ENCODE measurements at regions not wholly inside any gene's neighbourhood (a gene's known extent, or its start where the extent isn't known, plus 50 kb on each side); places are given as distances from the start of the nearest gene placed in this dataset.

DNA sequence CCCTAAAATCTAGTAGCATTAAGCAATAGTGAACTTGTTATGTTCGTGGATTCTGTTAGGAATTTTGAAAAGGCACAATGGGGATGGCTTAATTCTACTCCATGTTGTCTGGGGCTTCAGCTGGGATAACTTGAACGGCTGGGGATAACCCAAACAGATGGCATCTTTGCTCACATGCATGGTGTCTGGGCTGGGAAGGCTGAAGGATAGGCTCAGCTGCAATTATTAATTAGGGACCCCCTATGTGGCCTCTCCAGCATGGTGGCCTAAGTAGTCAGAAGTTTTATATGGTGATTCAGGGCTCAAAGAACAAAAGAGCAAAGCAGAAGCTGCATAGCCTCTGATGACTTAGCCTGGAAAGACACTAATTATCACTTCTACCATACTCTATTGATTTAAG lies 551.1 kb downstream of the PSAT1 start:
- CTCF ChIA-PET: interaction anchor here (1.1 kb wide), 1 partner anchor 26 kb away, joined by 3 read pairs; no protein-coding TSS in a partner anchor
- no TSS peak for BruUV-seq (replicated peaks)

More for the DNA sequence above, 551.1 kb downstream of the PSAT1 start:
- Histone ChIP-seq H3K4me2 (ENCODE audit: insufficient read depth, low read length) (no peak overlapping the region), H3K9ac (replicated peaks; ENCODE audit: extremely low read depth, insufficient read depth, low read length) (no peak overlapping the region), H2AFZ (ENCODE audit: low read depth, low read length) (no peak overlapping the region), H3K9me3 (replicated peaks; ENCODE audit: control insufficient read depth, insufficient read depth, low read length) (no peaks in the 10 kb centered on the region), H4K20me1 (replicated peaks; ENCODE audit: control insufficient read depth, extremely low read depth, insufficient read depth, low read length) (no peaks in the 10 kb centered on the region), H3K79me2 (ENCODE audit: control insufficient read depth, insufficient read depth, low read length) (no peaks in the 10 kb centered on the region), H3K4me1 (ENCODE audit: control insufficient read depth, extremely low read depth, insufficient read depth, low read length) (no peaks in the 10 kb centered on the region), H3K9me1 (replicated peaks; ENCODE audit: control insufficient read depth, extremely low read depth, insufficient read depth, low read length) (no peaks in the 10 kb centered on the region), H3K4me3 (replicated peaks in 1 of 3; ENCODE audit: insufficient read depth in 1 of 3, low read depth in 1 of 3, low read length in 3 of 3) (no peak overlapping the region), H3K27ac (ENCODE audit: insufficient read depth, low read depth, low read length) (no peak overlapping the region), H3K36me3 (ENCODE audit: control insufficient read depth in 2 of 2, extremely low read depth in 1 of 2, insufficient read depth in 2 of 2, low read length in 2 of 2) (no peaks in the 10 kb centered on the region), H3K27me3 (ENCODE audit: control insufficient read depth in 2 of 2, insufficient read depth in 2 of 2, low read length in 2 of 2) (no peaks in the 10 kb centered on the region)
- dilution Hi-C loops (cut with MboI; ENCODE audit: extremely low pct_ligation_motif_present, low sequenced_read_pairs): no loop called here
- FAIRE-seq (no peak), DNase-seq (ENCODE audit: low read depth, low spot score) (no peak)
- intact Hi-C loops (cut with micrococcal nuclease): no loop called here
- POLR2A ChIA-PET: no interaction called here
- TF ChIP-seq, protein P1, sequence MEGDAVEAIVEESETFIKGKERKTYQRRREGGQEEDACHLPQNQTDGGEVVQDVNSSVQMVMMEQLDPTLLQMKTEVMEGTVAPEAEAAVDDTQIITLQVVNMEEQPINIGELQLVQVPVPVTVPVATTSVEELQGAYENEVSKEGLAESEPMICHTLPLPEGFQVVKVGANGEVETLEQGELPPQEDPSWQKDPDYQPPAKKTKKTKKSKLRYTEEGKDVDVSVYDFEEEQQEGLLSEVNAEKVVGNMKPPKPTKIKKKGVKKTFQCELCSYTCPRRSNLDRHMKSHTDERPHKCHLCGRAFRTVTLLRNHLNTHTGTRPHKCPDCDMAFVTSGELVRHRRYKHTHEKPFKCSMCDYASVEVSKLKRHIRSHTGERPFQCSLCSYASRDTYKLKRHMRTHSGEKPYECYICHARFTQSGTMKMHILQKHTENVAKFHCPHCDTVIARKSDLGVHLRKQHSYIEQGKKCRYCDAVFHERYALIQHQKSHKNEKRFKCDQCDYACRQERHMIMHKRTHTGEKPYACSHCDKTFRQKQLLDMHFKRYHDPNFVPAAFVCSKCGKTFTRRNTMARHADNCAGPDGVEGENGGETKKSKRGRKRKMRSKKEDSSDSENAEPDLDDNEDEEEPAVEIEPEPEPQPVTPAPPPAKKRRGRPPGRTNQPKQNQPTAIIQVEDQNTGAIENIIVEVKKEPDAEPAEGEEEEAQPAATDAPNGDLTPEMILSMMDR (IDR thresholded peaks at IDR 0.05; ENCODE audit: extremely low read depth in 1 of 2, insufficient read depth in 1 of 2, low read depth in 1 of 2, low read length in 2 of 2): no peak
- no peak for TF ChIP-seq MYC (IDR thresholded peaks at IDR 0.05; ENCODE audit: low read depth, low read length)
- no peak for TF ChIP-seq JUN (IDR thresholded peaks at IDR 0.05; ENCODE audit: borderline replicate concordance, insufficient read depth, insufficient read length, low read depth)
- no peak for TF ChIP-seq POLR2A (IDR thresholded peaks at IDR 0.05; ENCODE audit: low read depth, low read length)
- TF ChIP-seq MAX (IDR thresholded peaks at IDR 0.05; ENCODE audit: insufficient read depth, insufficient read length): no peak
- no peak for TF ChIP-seq EZH2 (IDR thresholded peaks at IDR 0.05; ENCODE audit: borderline replicate concordance, low read depth, low read length, severe bottlenecking)
- TF ChIP-seq POLR2AphosphoS5 (IDR thresholded peaks at IDR 0.05; ENCODE audit: insufficient read depth, low read depth, low read length): no peak
- no peak for TF ChIP-seq FOS (IDR thresholded peaks at IDR 0.05; ENCODE audit: borderline replicate concordance, insufficient read depth, low read length)
- no peak for TF ChIP-seq GATA2 (IDR thresholded peaks at IDR 0.05; ENCODE audit: insufficient read depth, insufficient read length, low read depth, low read length)
